ENCODE measurements at regions not wholly inside any gene's neighbourhood (a gene's known extent, or its start where the extent isn't known, plus 50 kb on each side); places are given as distances from the start of the nearest gene placed in this dataset.

- DNase-seq = no peak
These were observed 56.4 kb downstream of the NEUROD6 start for GRCh38 chr7:31284106-31284505.

GRCh38 chr7:31271641-31272405, 68.7 kb downstream of the NEUROD6 start:
- DNase-seq = no peak

DNA sequence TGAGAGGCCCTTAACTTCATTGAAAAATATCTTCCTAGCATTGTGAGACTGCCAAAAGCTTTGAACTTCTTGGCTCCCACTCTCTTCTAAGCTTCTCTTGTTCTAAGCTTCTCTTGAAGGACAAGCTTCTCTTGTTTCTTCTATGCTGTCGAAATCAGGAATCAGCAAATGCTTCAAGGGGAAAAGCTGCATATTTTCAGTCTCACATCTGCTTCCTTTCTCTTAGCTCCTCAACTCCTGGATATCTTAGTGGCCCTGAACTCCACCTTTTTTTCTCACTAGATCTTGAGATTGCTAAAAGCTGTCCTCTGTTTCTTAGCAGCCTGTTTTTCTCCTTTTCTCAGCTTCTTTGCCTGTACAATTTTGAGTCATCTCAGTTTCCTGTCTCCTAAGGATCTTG, 73.0 kb downstream of the NEUROD6 start:
- no peak for DNase-seq

DNA sequence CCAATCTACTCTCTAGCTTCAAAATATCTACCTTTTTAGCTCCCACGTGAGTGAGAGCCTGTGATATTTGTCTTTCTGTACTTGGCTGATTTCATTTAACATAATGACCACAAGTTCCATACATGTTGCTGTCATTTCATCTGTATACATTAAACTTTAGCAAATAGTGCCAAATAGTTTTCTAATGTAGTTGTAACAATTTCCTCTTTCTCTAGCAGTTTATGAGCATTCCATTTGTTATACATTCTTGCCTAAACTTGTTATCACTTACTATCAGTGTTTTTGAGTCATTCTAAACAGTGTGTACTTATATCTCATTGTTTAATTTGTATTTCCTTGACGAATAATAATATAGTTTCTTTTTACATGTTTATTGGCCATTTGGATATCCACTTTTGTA, 77.2 kb downstream of the NEUROD6 start:
- DNase-seq = no peak

DNA sequence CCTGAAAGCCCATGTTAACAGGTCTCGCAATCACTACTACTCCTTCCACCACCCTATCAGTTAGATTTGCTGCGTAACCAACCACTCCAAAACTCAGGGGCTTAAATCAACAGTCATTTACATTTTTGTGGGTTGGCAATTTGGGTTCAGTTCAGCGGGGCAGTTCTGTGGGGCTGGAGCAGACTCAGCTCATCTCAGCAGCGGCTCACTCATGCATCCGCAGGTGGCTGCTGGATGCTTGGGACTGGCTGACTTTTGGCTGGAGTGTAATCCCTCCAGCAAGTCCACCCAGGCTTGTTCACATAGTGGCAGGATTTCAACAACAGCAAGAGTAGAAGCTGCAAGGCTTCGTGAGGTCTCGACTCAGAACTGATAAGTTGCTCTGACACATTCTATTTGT, 79.2 kb downstream of the NEUROD6 start:
- no peak for DNase-seq

GRCh38 chr7:31260851-31261250, 79.7 kb downstream of the NEUROD6 start:
- DNase-seq = no peak

DNA sequence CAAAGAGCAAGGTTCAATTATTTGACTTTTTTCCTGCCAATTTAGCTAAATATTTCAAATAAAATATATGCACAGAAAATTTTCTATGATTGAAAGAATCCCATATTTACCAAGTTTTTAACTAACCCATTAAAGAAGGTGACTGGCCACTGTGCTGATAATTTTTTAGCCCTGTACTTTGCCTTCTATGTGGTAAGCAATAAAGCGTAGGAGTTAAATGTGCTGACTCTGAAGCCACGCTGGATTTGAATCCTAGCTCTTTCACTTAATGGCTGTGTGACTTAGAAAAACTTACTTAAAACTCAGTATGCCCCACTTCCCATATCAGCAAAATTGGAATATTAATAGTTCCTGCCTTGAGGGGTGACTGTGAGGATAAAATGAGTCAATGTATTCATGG, 82.1 kb downstream of the NEUROD6 start:
- DNase-seq = no peak

DNA sequence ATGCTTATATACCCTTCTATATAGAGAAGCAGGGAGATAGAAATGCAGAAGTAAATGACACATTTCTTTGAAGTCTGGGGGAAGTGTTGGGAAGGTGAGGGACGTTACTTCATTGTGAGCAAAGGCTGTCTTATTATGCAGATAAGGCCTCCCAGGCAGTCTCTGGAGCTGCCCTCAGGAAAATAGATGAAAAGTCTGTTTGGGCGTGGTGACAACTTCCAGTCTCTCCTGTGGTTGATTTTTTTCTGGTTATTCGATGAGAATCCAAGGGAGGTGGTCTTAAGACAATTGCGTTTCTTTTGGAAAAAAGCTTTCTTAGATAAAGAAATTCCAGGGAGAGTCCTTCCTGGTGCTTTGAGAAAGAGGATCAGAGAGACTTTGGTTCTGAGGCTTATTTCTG, 84.0 kb downstream of the NEUROD6 start:
- DNase-seq = no peak

DNA sequence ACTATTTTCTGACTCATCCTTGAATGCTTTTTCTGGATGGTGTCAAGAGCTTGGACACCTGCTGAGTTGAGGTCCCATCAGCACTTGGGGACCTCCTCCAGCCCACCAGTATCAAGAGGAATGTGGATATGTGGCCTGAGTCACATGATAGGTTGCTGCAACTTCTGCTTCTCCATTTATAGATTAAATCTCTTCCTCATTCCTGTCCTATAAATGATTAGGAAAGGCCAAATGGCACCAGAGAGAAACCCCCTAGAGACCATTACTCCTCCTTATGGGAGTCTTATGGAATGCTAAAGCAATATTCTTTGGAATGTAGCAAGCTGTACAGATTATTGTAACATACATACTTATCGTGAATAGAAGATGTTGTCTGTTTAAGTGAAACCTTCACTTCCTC, 85.6 kb downstream of the NEUROD6 start:
- DNase-seq = no peak

DNA sequence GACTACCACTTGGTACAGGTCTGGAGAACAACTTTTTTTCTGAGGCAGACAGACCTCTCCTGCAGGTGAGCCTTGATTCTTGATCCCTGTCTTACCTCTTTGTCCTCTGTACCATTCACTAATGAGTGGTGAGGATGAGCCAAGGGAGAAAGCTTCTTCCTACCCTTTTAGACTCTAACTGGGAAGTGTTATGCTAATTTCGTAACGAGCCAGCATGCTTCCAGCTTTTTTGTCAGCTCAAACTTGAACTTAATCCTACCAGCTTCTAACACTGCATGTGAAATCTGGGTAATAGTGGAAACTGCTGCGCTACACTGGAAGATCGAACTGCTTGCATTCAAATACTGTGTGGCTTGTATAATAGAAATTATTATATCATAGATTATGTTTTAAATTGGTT, 87.0 kb downstream of the NEUROD6 start:
- no peak for DNase-seq

DNA sequence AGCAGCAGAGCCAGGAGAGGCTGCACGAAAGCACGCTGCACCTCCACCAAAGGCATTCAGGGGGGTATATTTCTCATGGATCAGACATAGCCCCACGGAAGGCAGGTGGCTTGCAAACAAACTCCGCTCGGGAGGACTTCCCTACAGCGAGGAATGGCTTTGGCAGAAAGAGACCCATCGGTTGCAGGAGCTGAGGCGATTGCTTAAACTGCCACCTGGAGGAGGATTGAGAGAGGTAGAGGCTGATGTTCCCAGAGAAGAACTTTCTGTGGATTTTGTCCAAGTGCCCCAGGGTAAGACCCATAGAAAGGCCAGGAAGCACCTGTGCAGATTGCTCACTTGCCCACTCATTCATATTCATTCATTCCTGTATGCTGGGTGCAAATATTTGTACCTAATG, 89.1 kb downstream of the NEUROD6 start:
- DNase-seq = no peak

- DNase-seq = no peak
These were observed 90.9 kb downstream of the NEUROD6 start for GRCh38 chr7:31249671-31250070.

DNA sequence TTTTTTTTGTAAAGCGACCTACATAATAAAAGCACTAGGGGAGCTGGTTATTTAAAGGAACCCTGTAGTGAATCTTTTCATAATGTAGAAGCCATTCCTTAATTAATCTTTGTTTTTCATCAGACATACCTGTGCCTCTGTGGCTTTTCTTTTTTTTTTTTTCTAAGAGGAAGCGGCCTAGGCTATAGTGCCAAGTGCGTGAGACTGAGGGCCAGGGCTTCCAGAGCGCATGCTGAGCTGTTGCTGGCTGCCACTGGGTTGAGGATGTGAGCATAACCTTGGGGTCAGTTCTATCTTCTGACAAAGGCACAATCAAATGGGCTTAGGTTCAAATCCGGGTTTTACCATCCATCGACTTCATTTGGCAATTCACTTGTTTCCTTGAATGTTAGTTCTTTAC, 103.7 kb downstream of the NEUROD6 start:
- no peak for DNase-seq

DNA sequence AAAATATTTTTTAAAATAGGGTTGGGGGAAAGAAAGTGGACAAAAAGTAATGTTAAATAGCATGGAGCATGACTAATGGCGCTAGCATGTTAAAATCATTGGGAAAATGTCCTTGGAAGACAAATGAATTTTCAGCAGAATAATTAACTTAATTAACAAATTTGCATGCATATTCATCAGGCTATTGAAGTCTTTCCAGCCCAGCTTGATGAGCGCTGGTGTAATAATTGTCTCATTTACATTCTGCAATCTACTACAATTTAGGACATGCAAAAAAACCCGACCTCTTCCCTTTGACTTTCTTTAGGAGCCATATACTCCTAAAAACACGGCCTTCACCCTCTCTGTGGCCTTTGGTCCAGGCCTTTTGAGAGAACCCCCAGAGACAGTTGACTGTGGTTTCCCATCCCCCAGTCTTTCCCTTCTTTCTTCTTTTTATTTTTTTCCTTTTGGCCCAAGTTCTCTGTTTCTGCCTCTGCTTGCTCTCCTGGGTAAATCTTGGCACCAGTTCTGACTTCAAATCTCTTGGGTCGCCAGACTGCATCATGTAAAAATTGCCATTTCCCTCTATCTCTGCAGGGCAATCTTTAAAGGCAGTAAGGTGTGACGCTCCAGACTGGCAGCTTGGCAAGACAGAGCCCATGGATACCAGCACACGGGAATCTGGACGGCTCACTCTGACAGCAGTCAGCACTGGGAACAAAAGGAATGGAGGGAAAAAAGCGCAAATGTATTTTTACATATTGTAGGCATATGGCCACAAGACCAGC, 105.5 kb downstream of the NEUROD6 start:
- no peak for DNase-seq

- DNase-seq = no peak
These were observed 111.6 kb downstream of the NEUROD6 start for GRCh38 chr7:31228957-31229356.

DNA sequence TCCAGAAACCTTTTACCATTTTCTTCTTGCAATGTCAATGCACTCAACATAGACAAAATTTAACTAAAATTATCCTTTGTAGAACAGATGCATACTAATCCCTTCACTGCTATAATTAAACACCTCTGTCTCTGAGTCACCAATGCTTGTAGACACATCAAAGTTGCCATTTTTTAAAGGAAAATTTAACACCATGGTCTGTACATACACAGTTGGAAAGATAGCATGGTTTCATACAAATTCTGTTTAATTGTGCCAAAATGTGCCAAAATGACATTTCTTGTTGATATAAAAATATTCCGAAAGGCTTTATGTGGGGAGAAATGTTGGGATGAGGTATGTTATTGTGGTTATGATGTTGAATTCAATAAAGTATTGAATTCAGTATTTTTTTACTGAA, 125.8 kb downstream of the NEUROD6 start:
- DNase-seq = no peak

- DNase-seq = no peak
These were observed 129.2 kb downstream of the NEUROD6 start for GRCh38 chr7:31211281-31211680.

DNA sequence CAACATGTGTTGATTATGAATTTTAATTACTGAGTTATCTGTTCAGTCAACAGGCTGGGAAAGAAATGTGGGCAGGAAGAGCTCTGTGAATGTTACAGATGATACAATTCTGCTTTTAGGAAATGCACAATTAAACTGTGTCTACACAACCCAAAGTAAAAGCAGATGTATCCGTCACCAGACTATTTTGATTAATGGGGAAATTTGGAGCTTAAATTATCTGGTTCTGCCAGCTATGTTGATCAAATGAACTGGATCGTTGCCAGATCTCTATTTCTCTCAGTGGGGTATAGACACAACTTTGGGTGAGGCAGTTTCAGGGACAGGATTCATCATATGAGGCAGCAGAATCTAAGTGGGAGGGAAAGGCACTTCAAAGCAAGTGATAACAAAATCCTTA, 136.5 kb downstream of the NEUROD6 start:
- no peak for DNase-seq

DNA sequence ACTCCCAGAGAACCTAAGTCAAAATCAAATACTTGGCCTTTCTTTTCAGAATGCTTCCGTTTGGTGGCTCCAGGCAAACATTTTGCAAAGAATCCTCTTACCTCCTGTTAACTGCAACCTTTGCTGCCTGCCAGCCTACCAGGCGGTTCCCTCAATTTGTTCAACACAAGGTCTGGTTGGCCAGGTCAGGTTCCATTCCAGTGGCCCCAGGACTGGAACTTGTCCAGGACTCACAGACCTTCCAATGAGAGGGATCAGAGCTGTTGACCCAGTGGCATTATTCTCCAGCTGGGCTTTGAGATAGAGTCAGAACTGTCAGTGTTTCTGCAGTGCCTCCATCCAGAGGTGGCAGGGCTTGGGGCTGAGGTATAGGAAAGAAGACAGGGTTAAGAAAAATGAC, 137.0 kb downstream of the NEUROD6 start:
- DNase-seq = no peak

DNA sequence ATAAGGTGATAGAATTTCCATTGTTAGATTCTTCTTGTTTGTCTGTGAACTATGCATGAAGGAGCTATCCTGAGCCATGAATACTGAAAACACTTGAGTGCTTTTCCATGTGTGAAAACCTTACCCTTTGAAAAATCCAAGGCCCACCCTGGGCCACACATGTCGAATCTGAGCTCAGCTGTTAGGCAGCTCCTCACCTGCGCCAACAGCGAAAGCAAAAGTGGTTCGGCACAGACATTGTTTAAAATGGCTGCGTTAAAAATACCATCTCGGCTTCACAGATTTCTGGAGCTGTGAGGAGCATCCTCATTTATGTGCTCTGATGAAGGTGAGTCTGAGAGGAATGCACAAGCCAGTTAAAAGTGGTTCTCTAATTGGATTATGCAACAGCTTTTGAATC, 137.7 kb downstream of the NEUROD6 start:
- no peak for DNase-seq

DNA sequence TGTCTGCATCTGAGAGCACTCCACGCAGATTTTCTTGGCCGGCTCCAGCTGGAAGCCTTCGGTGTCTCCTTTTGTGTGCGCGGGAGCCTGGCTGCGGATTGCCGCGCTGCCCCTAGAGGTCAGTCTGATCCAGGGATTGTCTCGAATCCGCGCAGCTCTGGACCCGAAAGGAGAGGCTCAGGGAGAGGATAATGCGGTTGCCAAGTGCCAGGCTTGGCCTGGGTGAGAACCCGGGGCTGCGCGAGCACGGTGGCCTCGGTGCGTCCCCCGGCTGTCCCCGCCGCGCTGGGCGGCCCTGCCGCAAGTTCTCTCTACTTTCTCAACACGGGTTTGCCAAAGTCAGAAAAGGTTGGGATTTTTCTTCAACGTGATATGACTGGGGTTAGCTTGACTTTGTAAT, 140.9 kb downstream of the ADCYAP1R1 start:
- DNase-seq = peak; percentile 68

DNA sequence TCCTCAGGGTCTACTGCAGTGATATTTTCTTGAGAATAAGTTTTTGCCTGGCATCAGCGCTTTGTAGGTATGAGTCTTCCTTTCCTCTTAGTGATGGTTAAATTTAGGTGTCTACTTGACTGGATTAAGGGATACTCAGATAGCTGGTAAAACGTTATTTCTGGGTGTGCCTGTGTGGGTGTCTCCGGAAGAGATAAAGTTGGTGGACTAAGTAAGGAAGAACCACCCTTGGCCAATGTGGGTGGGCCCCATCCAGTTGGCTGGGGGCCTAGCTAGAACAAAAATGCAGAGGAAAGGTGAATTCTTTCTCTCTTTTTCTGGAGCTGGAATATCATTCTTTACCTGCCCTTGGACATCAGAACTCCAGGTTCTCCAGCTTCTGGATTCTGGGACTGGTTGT, 138.8 kb downstream of the ADCYAP1R1 start:
- DNase-seq = no peak

DNA sequence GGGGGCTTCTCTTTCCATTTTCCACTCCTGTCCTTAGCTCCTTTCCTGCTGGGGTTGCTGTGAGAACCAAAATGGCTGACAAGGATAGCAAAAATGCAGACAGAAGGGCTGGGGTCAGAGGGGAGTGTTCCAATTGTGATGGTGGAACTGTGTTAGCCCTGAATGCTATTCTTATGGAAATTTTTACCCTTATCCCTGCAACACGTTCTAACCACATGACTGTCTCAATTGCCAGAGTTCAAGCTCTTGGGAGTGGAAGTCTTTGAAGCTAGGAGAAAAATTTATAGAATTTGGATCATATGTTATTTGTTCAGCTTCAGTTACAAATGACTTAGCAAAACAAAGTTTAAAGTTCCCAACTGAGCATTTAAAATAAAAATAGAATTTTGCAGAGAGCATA, 134.1 kb downstream of the ADCYAP1R1 start:
- DNase-seq = no peak

GRCh38 chr7:31175672-31176071, 123.6 kb downstream of the ADCYAP1R1 start:
- DNase-seq = no peak

- DNase-seq = no peak
These were observed 119.9 kb downstream of the ADCYAP1R1 start for GRCh38 chr7:31171984-31172383.

All from left hindlimb (tissue), 1 donor.